GM12864 (cell line): ENCODE measurements at regions not wholly inside any gene's neighbourhood (a gene's known extent, or its start where the extent isn't known, plus 50 kb on each side); places are given as distances from the start of the nearest gene placed in this dataset.

Experiments
- DNase-seq: peaks from one replicate; pipeline ENCODE4 v3.0.0-alpha.2; 2011; ENCODE audit warnings: low read depth
- H3K4me3 ChIP-seq: 2 replicates; pipeline ENCODE4 v1.5.1; 2011; ENCODE audit warnings: mild to moderate bottlenecking, low read depth, low read length, control low read depth
- TF ChIP-seq, protein P1 (sequence below): IDR thresholded peaks from 2 replicates; pipeline ENCODE4 v1.5.1; 2011; ENCODE audit warnings: low read depth, mild to moderate bottlenecking, moderate library complexity, low read length, control low read depth, inconsistent platforms; ENCODE audit errors: missing control alignments

DNA sequence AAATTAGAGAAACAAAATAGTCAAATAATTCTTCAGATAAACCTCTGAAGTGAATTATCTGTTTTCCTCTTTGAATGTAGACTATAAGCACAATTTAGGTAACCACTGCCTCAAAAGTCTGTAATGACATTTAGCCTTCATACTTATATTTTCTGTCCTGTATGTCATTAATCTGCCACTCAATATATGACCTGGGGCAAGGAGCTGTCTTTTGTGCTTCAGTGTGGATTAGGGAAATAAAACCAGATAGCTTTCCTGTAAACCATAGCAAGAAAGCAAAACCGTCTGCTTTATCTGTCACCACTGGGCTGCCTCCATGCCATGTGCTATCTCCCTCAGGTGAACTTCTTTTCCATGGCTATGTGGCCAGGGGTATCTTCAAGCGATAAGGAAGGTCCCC, 606.6 kb upstream of the C9orf72 start:
- DNase-seq, result no peak
- TF ChIP-seq, protein P1, sequence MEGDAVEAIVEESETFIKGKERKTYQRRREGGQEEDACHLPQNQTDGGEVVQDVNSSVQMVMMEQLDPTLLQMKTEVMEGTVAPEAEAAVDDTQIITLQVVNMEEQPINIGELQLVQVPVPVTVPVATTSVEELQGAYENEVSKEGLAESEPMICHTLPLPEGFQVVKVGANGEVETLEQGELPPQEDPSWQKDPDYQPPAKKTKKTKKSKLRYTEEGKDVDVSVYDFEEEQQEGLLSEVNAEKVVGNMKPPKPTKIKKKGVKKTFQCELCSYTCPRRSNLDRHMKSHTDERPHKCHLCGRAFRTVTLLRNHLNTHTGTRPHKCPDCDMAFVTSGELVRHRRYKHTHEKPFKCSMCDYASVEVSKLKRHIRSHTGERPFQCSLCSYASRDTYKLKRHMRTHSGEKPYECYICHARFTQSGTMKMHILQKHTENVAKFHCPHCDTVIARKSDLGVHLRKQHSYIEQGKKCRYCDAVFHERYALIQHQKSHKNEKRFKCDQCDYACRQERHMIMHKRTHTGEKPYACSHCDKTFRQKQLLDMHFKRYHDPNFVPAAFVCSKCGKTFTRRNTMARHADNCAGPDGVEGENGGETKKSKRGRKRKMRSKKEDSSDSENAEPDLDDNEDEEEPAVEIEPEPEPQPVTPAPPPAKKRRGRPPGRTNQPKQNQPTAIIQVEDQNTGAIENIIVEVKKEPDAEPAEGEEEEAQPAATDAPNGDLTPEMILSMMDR, result no peak
- H3K4me3 ChIP-seq, result no peak overlapping the region

DNA sequence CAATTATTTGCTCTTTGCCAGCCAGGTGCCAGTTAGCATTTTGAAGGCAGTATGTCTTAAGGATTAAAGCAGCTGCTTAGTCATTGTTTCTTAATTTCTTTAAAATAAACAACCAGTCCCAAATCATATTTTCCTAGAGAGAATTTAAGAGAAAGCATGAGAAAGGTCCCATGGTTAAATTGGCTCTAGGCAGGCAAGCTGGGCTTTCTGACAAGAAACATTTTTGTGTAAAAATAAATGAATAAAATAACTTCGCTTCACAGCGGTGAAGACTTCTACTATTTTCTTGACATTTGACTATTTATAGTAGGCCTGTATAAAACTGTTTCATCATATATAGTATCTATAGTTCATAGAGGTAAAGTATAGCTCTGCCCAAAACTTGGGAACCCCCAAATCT, 617.7 kb upstream of the C9orf72 start:
- H3K4me3 ChIP-seq, result no peak overlapping the region
- no peak for DNase-seq
- TF ChIP-seq, protein P1, result no peak

DNA sequence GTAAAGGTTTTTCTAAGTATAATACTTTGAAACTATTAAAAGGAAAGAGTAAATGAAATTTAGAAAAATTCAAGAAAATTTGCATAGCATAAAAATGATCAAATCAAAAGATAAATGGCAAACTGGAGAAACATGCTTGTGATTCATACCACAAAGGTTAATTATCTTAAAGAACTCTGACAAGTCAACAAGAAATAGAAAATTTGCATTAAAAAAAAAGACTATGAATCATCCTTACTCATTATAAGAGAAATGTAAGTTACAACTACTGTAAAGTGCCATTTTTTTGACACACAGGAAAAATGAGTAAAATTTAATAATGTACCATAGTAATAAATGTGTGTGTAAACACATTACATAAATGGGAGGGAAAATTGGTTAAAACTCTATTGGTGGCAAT, 624.4 kb upstream of the C9orf72 start:
- TF ChIP-seq, protein P1, result no peak
- H3K4me3 ChIP-seq, result no peak overlapping the region
- no peak for DNase-seq

DNA sequence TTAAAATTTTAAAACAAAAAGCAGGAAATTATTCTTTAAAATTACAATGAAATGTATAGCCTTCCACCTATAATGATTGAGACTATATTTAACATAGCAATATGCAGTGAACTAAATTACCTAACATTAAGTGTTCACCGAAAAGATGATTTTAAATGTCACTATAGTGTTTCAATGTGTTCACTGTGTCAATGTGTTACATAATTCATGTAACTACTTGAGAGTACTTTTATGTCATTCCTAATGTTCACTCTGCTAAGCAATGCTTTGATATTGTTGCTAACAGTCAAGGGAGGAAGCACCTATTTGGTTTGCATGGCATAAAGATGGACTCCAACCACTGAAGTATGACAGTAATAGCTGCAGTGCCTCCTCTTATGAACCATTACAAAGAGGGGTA, 629.8 kb upstream of the C9orf72 start:
- TF ChIP-seq, protein P1, result no peak
- DNase-seq, result no peak

DNA sequence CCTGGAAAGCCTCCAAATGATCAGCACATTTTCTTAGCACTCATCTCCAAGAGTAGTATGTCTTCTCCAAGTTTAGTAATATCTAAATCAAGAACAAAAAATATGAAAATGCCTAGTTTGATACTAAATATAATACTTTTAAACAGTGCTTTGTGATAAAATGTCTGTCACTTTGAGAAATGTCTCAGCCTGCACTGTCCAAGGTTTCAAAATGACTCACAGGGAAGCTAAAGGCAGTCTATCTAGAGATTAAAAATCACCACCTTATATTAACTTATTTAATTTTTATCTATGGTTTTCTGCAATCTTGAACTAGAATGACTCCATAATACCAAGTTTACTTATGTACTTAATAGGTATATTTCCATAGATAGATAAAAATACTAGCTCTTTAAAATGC, 633.0 kb upstream of the C9orf72 start:
- H3K4me3 ChIP-seq, result no peak overlapping the region
- DNase-seq, result no peak
- TF ChIP-seq, protein P1, result no peak

More for the DNA sequence above, 629.8 kb upstream of the C9orf72 start:
- no peak overlapping the region for H3K4me3 ChIP-seq

DNA sequence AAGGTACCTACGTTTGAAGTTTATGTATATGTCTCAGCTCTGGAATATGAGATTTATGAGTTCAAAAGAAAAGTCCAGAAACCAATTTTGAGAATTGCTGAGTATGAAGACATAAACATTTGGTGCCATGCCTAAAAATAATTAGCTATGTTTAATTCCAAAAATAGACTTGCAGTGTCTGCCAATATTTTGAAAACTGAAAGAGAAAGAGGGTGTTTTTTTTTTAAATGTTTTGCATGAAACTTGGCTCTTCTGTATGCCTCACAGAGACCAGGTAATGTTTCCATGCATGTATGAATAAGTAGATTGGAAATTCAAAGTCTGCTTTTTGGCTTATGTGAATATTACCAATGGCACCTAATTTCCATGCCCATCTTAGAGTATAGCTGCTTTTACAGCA, 634.4 kb upstream of the C9orf72 start:
- no peak for DNase-seq
- H3K4me3 ChIP-seq, result no peak overlapping the region
- TF ChIP-seq, protein P1, result no peak

DNA sequence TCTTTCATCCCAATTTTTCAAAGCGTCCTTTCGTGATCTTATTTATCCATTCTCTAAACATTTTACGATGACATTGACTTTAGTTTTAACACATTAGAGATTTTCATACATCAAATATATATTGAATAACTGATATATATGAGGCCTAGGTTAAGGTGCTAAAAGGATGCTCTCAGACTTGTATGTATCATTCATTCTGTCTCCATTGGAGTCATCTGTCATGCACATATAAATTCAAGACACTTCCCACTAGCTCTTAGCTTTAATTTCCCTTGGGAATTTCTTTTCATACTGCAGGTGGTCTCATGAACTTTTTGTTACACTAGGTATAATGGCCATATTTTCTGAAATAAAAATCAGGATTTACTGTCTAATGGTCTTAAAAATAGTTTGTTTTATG, 635.8 kb upstream of the C9orf72 start:
- no peak overlapping the region for H3K4me3 ChIP-seq
- TF ChIP-seq, protein P1, result no peak
- DNase-seq, result no peak
